Transverse colon (tissue), 4 donors: ENCODE measurements at regions not wholly inside any gene's neighbourhood (a gene's known extent, or its start where the extent isn't known, plus 50 kb on each side); places are given as distances from the start of the nearest gene placed in this dataset.

ENCODE experiments used
- DNase-seq: peaks from one replicate; pipeline ENCODE4 v3.0.0-alpha.2; 2019
- H3K27ac ChIP-seq, 4 donors: fragments of 200-600 bp; sonication (generic); 2 replicates each; pipeline ENCODE4 v1.5.1; 2016 to 2018; ENCODE audit warnings: inconsistent platforms in 4 of 4
- H3K27me3 ChIP-seq: fragments of 200-600 bp; sonication (generic); 2 replicates; pipeline ENCODE4 v1.5.1; 2017; ENCODE audit warnings: inconsistent platforms
- H3K36me3 ChIP-seq, 4 donors: fragments of 200-600 bp; sonication (generic); 2 replicates each; pipeline ENCODE4 v1.5.1; 2017 to 2019; ENCODE audit warnings: inconsistent platforms in 4 of 4
- H3K4me1 ChIP-seq, 4 donors: fragments of 200-600 bp; sonication (generic); 2 replicates each; pipeline ENCODE4 v1.5.1; 2017 to 2020; ENCODE audit warnings: inconsistent platforms in 4 of 4
- H3K4me3 ChIP-seq, 4 donors: fragments of 200-600 bp; sonication (generic); 1 replicate in 1 of 4; 2 replicates in 3 of 4; pipeline versions ENCODE4 v1.5.1 to v1.6.1; 2017 to 2019; ENCODE audit warnings: inconsistent platforms in 4 of 4
- H3K9me3 ChIP-seq, 2 donors: fragments of 200-600 bp; sonication (generic); 2 replicates each; pipeline ENCODE4 v1.5.1; 2017 to 2019; ENCODE audit warnings: inconsistent platforms in 2 of 2
- CTCF ChIP-seq, 5 experiments: fragments of 200-600 bp in 3 of 5; fragments of 450-650 bp in 2 of 5; sonication (generic) in 3 of 5; IDR thresholded peaks; 1 replicate in 2 of 5; 2 replicates in 3 of 5; pipeline ENCODE4 v1.5.1; 2016 to 2017; ENCODE audit warnings: antibody characterized with exemption in 5 of 5, inconsistent platforms in 3 of 5, mild to moderate bottlenecking in 2 of 5, moderate library complexity in 1 of 5
- EP300 ChIP-seq: sonication (generic); formaldehyde crosslinking; IDR thresholded peaks from one replicate; pipeline ENCODE4 v1.6.1; 2017; ENCODE audit warnings: antibody characterized with exemption, low read depth
- POLR2A ChIP-seq: fragments of 450-650 bp; IDR thresholded peaks from one replicate; pipeline ENCODE4 v1.6.1; 2016; ENCODE audit warnings: antibody characterized with exemption, mild to moderate bottlenecking, moderate library complexity
- POLR2AphosphoS5 ChIP-seq, 3 donors: sonication (generic); formaldehyde crosslinking; IDR thresholded peaks; one replicate each; pipeline ENCODE4 v1.6.1; 2016; ENCODE audit warnings: antibody characterized with exemption in 3 of 3
- WGBS, 2 donors: methylation state at CpG; one replicate each; pipeline ENCODE4 v1.1.5; 2018; ENCODE audit warnings: low coverage in 1 of 2; 5-methylcytosine and 5-hydroxymethylcytosine counted together
- in situ Hi-C, 4 donors: fragments of 200-750 bp; cut with MboI; loops; one replicate each; pipeline versions ENCODE4 v1.15.0 to v1.15.1; 2017; ENCODE audit warnings: low sequenced_read_pairs in 3 of 4, low pct_ligation_motif_present in 1 of 4, low pct_unique_long_range_greater_than_20kb in 1 of 4
- intact Hi-C: fragments of 100-400 bp; cut with DNase I; formaldehyde crosslinking; loops from one replicate; pipeline ENCODE4 v1.15.1; 2023; ENCODE audit warnings: low total_unique reads

- 100% methylated on average over 1 of the region's 1 CpG; no CpG with 5 or more reads in 1 of the 2 donors for WGBS, 2 donors
- Histone ChIP-seq H3K4me1 (no peaks in the 10 kb centered on the region), H3K27me3 (no peaks in the 10 kb centered on the region), H3K9me3 (no peaks in the 10 kb centered on the region), H3K4me3 (no peak overlapping the region), H3K36me3 (no peaks in the 10 kb centered on the region), H3K27ac (no peak overlapping the region)
- TF ChIP-seq POLR2AphosphoS5 (IDR thresholded peaks at IDR 0.05) (no peak), POLR2A (no peak), EP300 (no peak), CTCF (IDR thresholded peaks at IDR 0.05) (no peak)
- in situ Hi-C loops, result no loop called here
- intact Hi-C loops, result no loop called here
- DNase-seq, result no peak
Measured at GRCh38 chr4:56255820-56256219, 131.5 kb downstream of the AASDH start.

GRCh38 chr4:56253666-56254305 lies 133.5 kb downstream of the AASDH start:
- DNase-seq, result no peak
- Histone ChIP-seq H3K4me1 (no peaks in the 10 kb centered on the region), H3K9me3 (no peaks in the 10 kb centered on the region), H3K27me3 (no peaks in the 10 kb centered on the region), H3K27ac (no peak overlapping the region), H3K36me3 (no peaks in the 10 kb centered on the region), H3K4me3 (no peak overlapping the region)
- TF ChIP-seq EP300 (no peak), POLR2AphosphoS5 (IDR thresholded peaks at IDR 0.05) (no peak), CTCF (IDR thresholded peaks at IDR 0.05) (no peak), POLR2A (no peak)
- WGBS, 2 donors, result 46 to 72% methylated on average over 2 to 4 of the region's 4 CpGs
- in situ Hi-C loops (no loop called here), intact Hi-C loops (no loop called here)

- Histone ChIP-seq H3K4me3 (no peak overlapping the region), H3K27me3 (no peaks in the 10 kb centered on the region), H3K36me3 (no peaks in the 10 kb centered on the region), H3K9me3 (no peaks in the 10 kb centered on the region), H3K27ac (no peak overlapping the region), H3K4me1 (no peaks in the 10 kb centered on the region)
- TF ChIP-seq EP300 (no peak), POLR2AphosphoS5 (IDR thresholded peaks at IDR 0.05) (no peak), CTCF (IDR thresholded peaks at IDR 0.05) (no peak), POLR2A (no peak)
- in situ Hi-C loops, result no loop called here
- 79 to 86% methylated on average over 3 to 4 of the region's 4 CpGs for WGBS, 2 donors
- no peak for DNase-seq
- intact Hi-C loops, result no loop called here
Measured at GRCh38 chr4:56252561-56253152, 134.6 kb downstream of the AASDH start.

GRCh38 chr4:56251556-56251955 lies 135.7 kb downstream of the AASDH start:
- Histone ChIP-seq H3K4me3 (no peak overlapping the region), H3K4me1 (no peaks in the 10 kb centered on the region), H3K36me3 (no peaks in the 10 kb centered on the region), H3K9me3 (no peaks in the 10 kb centered on the region), H3K27me3 (no peaks in the 10 kb centered on the region), H3K27ac (no peak overlapping the region)
- 78 to 97% methylated on average over 3 of the region's 3 CpGs for WGBS, 2 donors
- in situ Hi-C loops (no loop called here), intact Hi-C loops (no loop called here)
- TF ChIP-seq EP300 (no peak), POLR2AphosphoS5 (IDR thresholded peaks at IDR 0.05) (no peak), POLR2A (no peak), CTCF (IDR thresholded peaks at IDR 0.05) (no peak)
- DNase-seq, result no peak
